Skin epidermis (tissue), 12 donors: ENCODE measurements at regions not wholly inside any gene's neighbourhood (a gene's known extent, or its start where the extent isn't known, plus 50 kb on each side); places are given as distances from the start of the nearest gene placed in this dataset.
"Not testable (repeated sequence)": the region's sequence is repeated elsewhere in the genome, so short reads cannot be mapped to it uniquely, and the experiment has no call there.

Source experiments
- H3K27ac ChIP-seq, 21 experiments: fragments of 200-600 bp; sonication (generic) in 11 of 21; one replicate each; pipeline ENCODE4 v1.5.0; 2020; ENCODE audit warnings: mild to moderate bottlenecking in 3 of 21, inconsistent platforms in 2 of 21, moderate library complexity in 2 of 21
- H3K4me3 ChIP-seq, 7 experiments: fragments of 200-600 bp; sonication (generic) in 2 of 7; one replicate each; pipeline ENCODE4 v1.5.0; 2020; ENCODE audit warnings: inconsistent platforms in 2 of 7, mild to moderate bottlenecking in 2 of 7, moderate library complexity in 1 of 7

DNA sequence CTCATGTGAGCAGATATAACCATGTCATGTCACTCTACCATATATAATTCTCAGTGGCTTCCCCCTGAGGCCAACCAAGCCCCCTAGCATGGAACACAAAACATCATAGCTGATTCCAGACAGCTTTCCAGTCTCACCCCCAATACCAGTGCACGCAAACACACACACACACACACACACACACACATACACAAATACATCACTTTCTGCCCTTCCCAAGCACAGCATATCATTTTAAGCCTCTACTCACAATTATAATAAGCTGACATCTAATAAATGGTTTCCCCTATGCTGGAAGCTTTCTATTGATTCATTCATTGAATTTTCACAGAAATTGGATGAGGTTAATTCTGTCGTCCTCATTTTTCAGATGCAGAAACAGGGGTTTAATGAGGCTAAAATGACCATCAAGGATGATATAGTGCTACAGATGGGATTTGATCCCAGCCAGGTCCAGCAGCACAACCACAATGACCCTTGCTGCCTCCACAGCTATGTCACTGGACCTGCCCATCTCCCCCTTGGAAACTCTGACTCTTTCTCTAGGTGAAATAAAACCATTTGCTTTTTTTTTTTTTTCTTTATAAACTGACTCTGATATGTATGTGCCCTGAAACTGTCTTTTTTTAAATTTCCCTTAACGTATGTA, 131.1 kb downstream of the TMEM114 start:
- no peak overlapping the region for H3K4me3 ChIP-seq

GRCh38 chr16:8458481-8459046, 131.7 kb downstream of the TMEM114 start:
- H3K4me3 ChIP-seq, result no peak overlapping the region
- no peak overlapping the region for H3K27ac ChIP-seq

More for the DNA sequence above, 131.1 kb downstream of the TMEM114 start:
- H3K27ac ChIP-seq, result no peak overlapping the region

DNA sequence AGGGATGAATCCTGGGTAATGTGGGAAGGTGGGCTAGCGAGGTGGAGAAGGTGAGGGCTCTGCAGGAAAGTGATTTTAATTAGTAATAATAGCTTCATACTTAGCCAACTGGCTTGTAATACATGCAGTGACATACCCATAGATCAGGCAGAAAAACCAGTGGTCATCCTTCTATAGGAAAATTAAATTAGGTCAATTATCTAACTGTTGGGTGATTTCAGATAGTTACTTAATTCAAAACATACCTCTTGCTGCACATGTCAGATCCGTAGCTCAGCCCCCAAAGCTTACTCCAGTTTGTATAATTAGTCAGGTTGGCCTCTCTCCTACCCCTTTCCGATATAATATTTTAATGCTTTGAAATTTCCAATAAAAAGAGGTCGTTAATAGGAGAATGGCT, 137.0 kb downstream of the TMEM114 start:
- Histone ChIP-seq H3K27ac (no peak overlapping the region), H3K4me3 (no peak overlapping the region)

DNA sequence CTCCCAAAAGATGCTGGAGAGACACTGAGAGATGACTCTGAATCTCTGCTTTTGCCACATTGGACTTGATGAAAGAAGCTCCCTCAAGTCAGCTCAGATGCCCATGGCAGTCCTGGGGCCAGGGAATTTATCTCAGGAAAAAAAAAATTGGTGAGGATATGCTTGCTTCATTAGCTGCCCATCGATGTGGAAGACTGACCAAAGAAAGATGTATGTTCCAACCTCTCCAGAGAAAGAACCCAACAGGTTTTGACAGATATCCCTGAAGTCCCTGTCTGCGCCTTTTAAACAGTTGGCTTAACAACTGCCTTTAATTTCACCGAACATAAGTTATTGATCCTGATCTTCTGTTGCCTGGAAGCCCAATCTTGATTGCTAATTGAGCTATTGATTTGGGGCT, 137.4 kb downstream of the TMEM114 start:
- H3K4me3 ChIP-seq, result no peak overlapping the region
- H3K27ac ChIP-seq, result no peak overlapping the region

DNA sequence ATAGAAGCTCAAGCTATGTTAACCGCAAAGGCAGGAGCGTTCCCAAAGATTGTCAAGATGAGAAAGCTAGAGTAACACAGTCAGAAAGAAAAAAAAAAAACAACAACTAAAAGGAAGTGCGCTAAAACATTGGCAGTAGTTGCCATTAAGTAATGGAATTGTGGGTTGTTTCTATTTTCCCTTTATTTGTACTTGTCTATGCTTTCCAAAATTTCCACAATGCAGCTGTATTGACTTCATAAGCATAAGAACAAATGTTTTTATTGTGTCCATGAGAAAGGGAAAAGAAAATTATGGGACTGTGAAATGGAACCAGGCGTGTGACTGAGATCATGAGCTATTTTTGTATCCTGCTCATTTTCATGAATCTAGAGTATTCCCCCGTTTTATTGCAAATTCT, 153.4 kb downstream of the TMEM114 start:
- no peak overlapping the region for H3K27ac ChIP-seq
- H3K4me3 ChIP-seq, result no peak overlapping the region

GRCh38 chr16:8431783-8432182, 158.5 kb downstream of the TMEM114 start:
- Histone ChIP-seq H3K27ac (no peak overlapping the region), H3K4me3 (no peak overlapping the region)

DNA sequence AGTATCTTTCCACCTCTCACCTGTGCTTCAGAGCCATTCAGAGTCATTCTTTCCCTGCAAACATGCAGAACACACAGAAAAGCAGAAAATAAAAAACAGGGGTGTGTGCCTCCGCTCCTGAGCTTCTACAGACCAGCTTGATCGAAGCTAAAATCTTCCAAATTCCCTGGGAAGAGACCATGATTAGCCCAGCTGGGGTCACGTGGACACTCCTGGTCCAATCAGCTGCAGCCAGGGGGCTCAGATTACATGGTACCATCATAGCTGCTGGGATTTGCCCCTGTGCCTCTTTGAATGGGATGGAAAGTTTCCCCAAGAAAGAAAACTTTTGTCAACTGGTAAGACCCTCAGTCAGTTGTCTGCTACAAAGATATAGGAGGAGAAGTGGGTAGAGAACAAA, 159.9 kb downstream of the TMEM114 start:
- H3K27ac ChIP-seq, result no peak overlapping the region
- no peak overlapping the region for H3K4me3 ChIP-seq

DNA sequence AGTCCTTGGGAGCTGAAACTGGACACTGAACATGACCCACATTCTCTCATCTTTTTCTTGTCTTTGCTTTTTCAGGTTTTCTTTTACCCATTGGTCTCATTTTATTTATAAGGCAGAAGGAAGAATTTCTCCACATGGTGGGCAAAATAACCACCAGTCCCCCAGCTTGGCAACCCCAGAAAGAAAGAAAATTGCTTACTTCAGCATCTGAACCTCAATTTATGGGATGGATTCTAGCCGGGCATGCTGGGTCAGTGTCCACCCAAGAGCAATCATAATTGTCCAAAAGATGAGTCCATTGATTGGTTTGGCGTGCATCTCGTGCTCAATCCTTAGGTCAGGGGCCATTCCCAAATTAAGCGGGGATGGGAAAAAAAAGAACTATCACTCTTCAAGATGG, 163.7 kb downstream of the TMEM114 start:
- Histone ChIP-seq H3K27ac (no peak overlapping the region), H3K4me3 (no peak overlapping the region)

DNA sequence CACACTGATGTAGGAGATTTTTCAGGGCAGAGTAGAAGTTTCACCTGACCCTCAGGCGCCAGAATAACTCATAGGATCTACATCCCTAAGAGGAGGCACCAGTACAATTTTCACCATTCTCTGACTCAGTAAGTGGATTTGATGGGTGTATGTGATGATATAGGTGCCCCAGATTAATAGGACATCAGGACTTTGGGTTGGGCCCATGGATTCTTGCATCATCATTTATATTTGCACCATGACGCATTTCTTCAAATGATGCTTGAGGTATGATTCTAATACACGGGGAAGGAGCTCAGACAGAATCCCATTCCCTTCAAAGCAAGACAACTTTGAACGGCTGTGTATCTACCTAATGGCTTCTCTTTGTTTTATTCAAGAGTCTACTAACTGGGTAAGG, 173.2 kb downstream of the TMEM114 start:
- Histone ChIP-seq H3K4me3 (no peak overlapping the region), H3K27ac (no peak overlapping the region)

DNA sequence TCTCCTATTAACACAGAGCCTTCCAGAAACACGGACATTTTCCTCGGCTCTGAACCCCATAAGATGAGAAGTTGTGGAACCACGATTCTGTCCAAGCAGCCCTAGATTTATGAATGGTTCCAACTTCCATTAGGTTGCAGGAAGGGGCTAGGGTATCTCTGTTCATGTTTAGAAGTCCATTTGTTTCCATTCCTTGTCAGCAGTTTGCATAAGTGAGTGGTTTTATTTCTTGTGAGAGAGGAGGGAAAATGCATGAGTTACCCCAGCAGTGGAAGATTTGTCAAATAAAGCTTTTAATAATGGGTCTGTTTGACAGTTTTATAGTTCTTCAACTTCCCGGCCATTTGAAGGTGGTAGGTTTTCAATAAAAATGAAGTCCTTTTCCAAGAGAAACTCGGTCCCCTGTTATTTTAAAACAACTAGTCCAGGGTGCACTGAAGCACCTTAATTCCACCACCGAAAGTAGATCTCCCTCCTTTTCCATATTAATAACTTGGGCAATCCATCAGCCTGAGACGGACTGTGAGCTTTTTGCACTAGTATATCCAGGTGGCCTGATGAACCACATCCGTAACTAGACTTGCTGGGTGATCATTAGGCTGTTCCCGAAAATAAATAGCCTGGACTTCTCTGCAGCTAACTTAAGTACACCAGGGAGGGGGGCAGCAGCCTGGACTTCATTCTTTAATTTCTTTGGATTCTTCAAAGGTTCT, 181.3 kb downstream of the TMEM114 start:
- H3K4me3 ChIP-seq, result no peak overlapping the region

GRCh38 chr16:8407351-8407750, 183.0 kb downstream of the TMEM114 start:
- H3K27ac ChIP-seq, result no peak overlapping the region
- no peak overlapping the region for H3K4me3 ChIP-seq

More for the DNA sequence above, 181.3 kb downstream of the TMEM114 start:
- no peak overlapping the region for H3K27ac ChIP-seq

DNA sequence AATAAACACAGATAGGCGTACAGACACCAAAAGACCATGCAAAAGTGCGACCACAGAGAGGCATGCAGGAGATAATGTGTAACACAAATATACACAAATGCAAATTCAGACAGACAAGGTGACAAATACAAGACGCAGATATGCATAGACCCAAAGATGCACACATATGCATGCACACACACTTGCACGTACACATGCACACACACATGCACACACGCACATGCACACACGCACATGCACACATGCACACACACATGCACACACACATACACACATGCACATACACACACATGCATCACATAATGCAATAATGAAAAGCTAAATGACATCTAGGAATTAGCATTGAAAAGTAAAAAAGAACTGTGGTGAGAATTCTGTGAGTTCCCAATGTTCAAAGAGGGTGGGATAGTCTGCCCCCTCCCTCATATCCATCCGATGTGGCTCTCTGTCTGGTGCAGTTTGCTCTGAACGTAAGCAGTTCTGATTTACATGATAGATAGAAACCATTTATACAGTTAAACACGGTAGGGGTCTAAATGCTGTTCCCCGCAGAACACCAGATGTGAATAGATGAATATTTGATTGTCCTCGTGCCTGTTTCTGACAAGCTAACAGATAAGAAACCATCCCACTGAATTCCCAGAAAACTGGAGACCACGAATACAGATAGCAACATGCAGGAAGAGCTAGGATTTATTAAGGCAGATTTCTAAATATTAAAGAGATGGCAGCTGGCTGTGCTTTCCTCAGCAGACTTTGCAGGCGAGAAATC, 186.1 kb downstream of the TMEM114 start:
- Histone ChIP-seq H3K4me3 (no peak overlapping the region), H3K27ac (no peak overlapping the region)

DNA sequence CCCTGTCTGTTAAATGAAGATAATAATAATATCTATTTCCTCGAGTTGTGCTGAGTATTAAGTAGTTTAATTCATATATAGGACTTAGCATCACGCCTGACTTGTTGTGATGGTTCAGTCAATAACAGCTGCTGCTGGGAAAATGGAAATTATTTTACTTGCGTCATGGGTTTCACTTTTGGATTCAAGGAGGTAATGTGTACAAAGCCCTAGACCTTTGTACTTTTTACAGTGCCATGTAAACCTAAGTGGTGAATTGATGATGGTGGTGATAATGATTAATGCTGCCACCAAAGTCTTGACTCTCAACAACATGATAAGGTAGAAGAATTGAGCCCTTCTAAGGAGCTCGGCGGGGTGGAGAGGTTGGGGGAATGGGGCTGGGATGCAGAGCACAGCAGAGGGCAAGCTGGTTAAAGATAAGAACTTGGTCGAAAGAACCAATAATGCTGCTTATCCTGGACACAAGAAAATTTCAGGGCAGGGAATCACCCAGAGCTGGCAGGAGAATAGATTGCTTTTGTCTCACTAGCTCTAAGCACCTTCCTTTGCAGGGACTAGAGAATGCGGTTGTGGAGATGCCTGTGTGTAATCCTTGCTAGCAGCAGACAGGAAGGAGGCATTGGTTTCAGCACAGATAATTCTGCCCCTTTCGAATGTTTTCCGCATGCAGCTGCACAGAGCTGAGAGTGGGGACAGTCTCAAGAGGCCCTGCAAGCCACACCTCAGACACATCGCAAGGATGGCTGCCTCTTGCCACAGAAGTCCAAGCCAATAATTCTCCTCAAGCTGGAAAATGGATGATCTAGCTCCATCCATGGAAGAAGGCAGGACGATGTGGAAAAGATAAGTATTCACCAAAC, 187.1 kb downstream of the TMEM114 start:
- Histone ChIP-seq H3K4me3 (no peak overlapping the region), H3K27ac (no peak overlapping the region)

- H3K27ac ChIP-seq, H3K4me3 ChIP-seq: not testable (repeated sequence)
These were observed 189.6 kb downstream of the TMEM114 start for GRCh38 chr16:8400683-8401082.

GRCh38 chr16:8398548-8398947, 191.8 kb downstream of the TMEM114 start:
- no peak overlapping the region for H3K4me3 ChIP-seq

GRCh38 chr16:8397223-8397622, 193.1 kb downstream of the TMEM114 start:
- Histone ChIP-seq H3K27ac (no peak overlapping the region), H3K4me3 (no peak overlapping the region)

More at GRCh38 chr16:8398548-8398947, 191.8 kb downstream of the TMEM114 start:
- H3K27ac ChIP-seq, result no peak overlapping the region

- no peak overlapping the region for H3K4me3 ChIP-seq
- no peak overlapping the region for H3K27ac ChIP-seq
These were observed 193.8 kb downstream of the TMEM114 start for GRCh38 chr16:8396463-8396862.

- Histone ChIP-seq H3K4me3 (no peak overlapping the region), H3K27ac (no peak overlapping the region)
These were observed 199.1 kb downstream of the TMEM114 start for GRCh38 chr16:8391257-8391656.

DNA sequence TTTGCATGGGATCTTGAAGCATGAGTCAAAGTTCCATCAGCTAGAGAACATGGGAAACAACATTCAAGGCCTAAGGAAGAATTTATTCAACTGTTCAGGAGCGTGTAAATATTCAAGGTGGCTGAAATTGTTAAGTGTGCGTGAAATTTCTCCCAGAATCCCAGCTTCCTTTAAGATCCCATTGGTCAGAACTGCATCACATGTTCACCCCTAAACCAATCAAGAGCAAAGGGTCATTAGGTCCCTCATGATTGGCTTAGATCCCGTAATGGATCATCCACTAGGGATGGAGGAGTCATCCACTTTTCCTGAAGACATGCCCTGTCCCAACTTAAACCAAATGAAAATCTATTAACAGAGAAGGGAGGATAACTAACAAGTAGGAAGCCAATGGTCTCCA, 201.6 kb downstream of the TMEM114 start:
- Histone ChIP-seq H3K27ac (no peak overlapping the region), H3K4me3 (no peak overlapping the region)

- H3K27ac ChIP-seq, result no peak overlapping the region
- no peak overlapping the region for H3K4me3 ChIP-seq
These were observed 208.5 kb downstream of the TMEM114 start for GRCh38 chr16:8381814-8382213.
